ENCODE measurements at regions not wholly inside any gene's neighbourhood (a gene's known extent, or its start where the extent isn't known, plus 50 kb on each side); places are given as distances from the start of the nearest gene placed in this dataset.
A peak's percentile ranks its signal among the peaks of the same experiment; 100 is the strongest.

DNA sequence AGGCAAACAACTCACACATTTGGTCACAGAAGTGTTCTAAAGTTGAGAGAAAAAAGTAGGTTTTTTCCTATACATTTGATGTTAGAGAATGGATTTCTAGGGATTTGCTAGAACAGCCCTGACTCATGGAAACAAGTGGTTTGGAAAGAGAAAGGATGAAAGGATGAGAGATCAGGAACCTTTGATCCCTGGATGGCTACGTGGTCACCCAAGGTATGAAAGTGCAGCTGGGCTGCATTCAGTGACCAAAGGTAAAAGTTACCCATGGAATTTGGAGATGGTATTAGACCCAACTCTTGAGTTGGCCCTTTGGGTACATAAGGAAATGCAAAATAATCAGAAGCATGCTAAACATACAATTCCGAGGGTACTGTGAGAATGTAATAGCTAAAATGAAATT, 61.3 kb upstream of the SPIN1 start:
- DNase-seq (ENCODE audit: low read depth): no peak

DNA sequence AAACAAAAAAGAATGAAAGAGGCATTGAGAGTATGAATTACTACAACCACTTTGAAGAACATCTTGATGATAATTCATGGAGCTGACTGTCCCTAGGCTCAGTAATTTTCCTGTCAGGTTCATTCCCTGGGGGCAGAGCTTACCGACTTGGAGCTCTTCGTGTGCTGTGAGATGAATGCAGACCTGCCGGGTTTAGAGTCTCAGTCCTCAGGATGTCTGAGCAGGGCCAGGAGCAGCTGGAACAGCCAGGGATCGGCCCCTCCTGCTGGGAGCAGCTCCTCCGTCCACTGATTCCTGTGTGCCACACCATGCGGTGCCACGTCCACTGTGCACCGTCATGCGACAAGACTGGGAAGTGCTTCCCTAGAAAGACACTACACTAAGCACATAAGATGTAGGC, 62.2 kb upstream of the SPIN1 start:
- DNase-seq (ENCODE audit: low read depth): no peak

DNA sequence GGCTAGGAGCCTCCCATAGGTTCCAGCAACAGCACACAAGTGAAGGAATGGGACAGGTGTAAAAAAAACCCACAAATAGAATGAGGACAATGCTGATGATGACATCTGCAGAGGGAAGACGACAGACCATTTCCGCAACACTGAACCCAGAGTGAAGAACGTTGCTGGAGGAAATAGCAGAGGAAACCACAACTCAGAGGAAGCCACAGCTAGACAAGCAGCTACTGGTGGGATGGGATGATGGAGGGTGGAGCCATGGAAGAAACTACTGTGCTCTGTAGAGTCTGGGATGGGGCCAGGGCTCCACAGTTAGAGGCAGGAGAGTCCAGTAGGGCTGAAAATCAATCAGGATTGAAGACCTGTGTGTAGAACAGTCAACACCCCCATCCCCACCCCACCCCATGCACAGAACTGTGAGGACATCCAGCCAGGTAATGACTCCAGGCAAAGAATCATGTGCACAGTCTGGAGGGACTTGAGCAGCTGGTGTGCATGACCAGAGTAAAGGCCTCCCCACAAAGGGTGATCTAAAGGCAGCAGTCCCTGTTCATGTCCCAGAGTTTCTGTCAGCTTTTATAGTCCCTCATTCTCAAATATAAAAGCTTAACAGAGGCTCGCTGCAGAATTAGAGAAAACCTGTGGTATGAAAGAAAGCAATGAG, 65.2 kb upstream of the SPIN1 start:
- DNase-seq (ENCODE audit: low read depth): peak; percentile 79

DNA sequence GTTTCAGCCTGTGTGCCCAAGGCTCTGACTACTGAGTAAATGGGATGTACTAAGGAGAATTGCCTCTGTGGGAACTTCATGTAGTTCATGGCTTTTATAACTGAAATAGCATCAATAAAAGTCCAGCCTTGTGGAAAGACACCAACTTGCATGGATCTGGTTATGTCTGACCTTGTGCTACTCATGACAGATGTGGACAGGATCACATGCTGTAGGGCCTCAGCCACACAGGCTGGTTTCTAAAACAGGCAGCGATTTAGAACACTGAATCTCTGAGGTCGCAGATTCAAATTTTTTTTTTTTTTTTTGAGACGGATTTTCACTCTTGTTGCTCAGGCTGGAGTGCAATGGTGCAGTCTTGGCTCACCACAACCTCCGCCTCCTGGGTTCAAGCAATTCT, 66.5 kb upstream of the SPIN1 start:
- DNase-seq (ENCODE audit: low read depth): no peak

DNA sequence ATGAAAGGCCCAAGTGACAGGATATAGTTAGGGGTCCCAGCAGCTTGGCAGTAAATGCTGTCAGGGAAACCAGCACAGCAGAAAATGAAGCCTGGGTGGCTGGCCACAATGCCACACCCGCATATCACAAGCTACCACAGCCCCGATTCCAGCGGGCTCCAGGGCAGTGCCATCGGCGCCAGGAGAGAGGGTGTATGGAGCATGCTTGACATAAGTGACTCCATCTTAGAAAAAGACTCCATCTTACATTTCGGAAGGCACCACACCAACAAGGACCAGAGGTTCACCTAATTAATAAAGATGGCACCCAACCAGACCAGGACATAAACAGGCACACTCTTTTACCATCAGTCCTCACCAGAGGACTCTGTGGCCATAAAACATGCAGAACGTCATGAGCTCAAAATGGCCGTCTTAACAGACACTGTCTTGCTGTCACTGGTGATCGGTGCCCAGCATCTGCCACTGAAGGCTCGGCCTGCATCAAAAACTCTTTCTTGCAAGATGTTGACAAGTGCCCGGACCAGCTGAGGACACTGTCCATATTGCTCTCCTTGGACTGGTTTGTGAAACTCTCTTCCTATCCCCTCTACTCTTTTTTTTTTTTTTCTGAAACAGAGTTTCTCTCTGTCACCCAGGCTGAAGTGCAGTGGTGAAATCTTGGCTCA, 67.4 kb upstream of the SPIN1 start:
- no peak for DNase-seq (ENCODE audit: low read depth)

DNA sequence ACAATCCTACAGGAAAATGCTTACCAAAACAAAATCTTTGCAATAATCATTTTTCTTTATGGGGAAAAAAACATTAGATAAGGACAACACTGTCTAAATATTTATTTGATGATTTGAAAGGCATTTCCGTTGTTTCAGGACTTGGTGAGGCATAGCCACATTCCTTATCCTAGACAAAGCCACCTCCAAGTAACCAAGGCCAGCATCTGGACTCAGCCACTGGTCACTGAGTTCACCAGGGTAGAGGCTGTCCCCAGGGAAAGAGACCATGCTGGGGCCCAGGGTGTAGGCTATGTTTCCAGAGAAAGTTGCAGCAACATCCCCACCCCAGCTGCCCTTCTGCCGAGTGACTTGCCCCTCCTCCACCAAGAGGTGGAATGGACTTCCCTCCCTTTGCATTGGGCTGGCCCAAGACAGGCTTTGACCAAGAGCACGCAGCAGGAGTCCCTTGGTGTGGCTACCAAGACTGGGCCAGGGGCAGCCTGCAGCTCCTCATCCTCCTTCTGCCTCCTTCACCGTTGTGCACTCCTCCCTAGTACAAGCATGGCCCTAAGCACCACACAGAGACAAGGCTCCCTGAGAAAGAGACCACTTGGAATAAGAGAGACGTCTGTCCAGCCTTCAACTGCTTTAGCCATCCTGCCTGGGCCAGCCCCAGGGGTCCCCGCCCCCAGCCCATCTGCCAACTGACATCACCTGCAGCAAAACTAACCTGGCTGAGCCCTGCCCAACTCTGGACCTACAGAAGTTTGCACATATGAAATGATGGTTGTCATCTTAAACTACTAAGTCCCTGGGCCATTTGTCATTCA, 68.1 kb upstream of the SPIN1 start:
- DNase-seq (ENCODE audit: low read depth): peak; percentile 64

DNA sequence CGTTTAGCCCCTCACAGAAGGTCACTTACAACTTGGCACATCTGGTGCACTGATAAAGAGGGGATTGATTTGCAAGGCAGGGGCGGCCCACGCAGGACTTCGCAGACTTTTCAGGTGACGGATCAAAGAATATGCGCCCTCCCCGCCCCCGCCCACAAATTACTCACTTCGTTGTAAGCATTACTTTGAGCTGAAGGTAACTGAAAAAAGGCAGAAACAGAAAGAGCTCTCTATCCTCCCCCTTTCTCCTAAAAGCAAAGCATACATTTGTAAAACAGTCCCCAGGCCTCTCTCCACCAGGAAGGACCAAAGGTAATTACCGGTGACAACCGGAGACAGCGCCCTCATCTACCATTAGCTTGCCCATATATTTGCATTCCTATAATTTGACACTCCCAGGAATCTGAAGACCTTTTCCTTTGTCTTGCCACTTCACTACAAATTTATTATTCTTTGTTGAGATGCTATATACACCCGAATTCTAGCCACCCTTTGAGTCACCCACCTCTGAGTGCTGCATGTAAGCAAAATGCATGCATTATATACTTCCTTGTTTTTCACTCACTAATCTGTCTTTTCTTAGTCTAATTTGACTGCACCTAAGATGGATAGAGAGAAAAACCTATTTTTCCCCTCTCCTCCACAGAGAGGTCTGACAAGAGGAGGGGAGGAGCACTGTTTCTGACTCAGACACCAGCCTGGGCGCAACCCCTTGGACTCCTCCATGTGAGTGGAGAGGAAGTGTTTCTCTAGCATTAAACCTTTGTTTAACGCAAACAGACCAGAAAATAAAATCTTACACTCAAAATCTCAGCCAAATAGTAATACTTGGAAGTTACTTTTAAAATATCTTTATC, 74.7 kb upstream of the SPIN1 start:
- no peak for DNase-seq (ENCODE audit: low read depth)

DNA sequence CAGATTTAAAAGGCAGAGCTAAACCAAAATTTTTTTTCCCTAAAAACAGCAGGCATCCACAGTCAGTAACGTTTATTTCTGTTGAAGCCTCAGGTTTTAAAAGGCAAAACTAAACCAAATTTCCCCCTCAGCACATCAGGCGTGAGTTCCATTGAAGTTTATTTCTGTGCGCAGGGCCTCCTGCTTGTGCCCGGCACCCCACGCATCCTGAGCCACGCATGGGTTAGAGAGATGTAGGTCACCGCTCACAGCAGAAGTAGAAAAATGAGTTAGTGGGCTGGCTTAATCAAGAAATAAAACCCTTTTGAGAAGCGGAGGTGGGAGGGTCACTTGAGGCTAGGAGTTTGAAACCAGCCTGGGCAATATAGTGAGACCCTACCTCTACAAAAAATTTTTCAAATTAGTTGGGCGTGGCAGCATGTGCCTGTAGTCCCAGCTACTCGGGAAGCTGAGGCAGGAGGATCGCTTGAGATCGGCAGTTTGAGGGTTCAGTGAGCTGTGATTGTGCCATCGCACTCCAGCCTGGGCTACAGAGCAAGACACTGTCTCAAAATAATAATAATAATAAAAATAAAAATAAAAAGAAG, 75.6 kb upstream of the SPIN1 start:
- no peak for DNase-seq (ENCODE audit: low read depth)

DNA sequence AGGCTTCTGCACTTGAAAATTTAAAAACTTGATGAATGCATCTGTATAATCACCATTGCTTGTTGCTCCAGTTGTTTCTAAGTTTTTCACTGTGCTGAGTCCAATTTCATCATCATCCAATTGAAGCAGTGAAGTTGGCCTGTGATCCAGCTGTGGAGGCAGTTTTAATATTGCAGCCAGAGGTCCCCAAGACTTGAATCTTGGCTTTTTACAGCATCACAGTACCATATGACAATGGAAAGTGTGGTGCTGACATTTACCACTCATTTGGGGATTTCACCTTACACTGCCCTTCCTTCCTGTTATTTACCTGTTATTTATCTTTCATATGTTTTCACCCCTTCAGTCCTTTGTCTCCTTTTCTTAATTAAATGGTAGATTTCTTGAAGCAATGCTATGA, 76.2 kb upstream of the SPIN1 start:
- no peak for DNase-seq (ENCODE audit: low read depth)

DNA sequence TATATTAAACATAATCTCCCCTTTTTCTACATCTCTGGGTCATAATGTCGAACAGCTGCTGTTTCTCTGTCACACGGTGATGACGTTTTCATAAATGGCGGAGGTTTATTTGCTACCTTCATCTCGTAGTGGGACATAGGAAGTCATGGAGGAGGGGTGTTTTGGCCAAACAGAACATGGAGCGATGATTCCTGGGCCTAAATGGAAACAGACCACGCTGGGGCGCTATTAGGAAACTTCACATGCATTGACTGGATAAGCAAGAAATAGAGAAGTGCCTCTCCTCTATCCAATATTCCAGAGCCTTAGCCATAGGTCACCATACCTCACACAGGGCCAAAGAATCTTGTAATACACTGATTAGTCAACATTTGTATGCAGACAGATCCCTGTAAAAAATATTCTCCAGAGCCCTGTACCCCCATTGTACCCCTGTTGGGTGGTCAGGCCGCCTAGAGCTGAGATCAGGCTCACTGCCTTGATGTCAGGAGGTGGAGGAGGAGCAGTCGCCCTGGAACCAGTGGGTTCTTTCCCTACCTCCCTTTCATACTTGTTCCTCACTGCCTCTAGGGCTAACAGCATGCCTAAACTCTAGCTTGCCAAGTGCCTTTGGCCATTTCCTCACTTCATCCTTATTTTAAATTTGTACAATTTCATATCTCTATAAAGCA, 77.8 kb upstream of the SPIN1 start:
- DNase-seq (ENCODE audit: low read depth): no peak

DNA sequence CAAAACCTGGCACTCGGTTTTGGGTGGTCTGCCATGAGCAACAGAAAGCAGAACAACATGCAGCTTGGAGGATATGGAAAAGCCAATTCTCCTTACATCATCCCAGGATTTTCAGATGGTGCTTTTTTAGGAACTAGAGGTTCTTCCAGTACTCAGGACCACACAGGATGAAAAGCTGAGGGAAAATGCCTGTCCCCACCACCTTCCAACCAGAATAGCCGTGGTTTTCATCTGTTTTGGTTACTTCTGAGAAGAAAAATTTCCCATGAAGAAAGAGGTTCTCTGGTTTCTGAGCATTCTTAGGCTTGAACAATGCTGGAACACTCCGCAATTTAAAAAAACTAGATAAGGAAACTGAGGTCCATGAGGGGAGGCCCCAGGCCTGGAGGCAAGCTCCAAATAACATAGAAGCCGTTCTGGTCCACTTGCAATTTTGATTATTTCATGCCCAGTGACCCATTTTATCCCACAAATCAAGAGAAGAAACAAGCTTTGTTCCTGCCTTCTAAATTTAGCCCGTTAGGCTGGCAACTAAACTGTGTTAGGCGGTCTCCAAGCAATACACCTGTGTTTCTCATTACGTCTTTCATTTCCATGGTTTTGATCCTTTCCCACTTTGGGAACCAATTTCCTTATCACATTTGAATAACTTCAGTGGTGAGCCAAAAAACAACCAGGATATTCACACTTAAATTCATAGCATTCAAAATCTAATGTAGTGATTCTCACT, 79.2 kb upstream of the SPIN1 start:
- no peak for DNase-seq (ENCODE audit: low read depth)

DNA sequence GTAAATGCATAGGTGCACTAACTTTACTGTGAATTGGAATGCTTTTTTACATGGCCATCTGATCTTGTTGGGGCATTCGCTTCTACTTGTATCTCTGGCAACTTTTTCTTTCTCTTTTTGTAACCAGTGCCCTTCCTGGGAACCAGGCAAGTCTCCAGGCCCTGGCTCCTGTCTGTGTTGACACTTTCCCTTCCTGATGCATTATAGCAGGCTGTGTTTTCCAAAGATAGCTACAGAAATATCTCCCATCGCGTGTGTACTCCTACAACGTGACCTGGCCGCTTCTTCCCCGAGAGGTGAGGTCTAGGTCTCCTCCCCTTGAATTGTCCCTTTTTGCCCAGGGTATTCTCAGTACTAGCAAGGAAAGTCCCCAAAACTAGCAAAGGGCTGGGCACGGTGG, 81.1 kb upstream of the SPIN1 start:
- DNase-seq (ENCODE audit: low read depth): no peak

DNA sequence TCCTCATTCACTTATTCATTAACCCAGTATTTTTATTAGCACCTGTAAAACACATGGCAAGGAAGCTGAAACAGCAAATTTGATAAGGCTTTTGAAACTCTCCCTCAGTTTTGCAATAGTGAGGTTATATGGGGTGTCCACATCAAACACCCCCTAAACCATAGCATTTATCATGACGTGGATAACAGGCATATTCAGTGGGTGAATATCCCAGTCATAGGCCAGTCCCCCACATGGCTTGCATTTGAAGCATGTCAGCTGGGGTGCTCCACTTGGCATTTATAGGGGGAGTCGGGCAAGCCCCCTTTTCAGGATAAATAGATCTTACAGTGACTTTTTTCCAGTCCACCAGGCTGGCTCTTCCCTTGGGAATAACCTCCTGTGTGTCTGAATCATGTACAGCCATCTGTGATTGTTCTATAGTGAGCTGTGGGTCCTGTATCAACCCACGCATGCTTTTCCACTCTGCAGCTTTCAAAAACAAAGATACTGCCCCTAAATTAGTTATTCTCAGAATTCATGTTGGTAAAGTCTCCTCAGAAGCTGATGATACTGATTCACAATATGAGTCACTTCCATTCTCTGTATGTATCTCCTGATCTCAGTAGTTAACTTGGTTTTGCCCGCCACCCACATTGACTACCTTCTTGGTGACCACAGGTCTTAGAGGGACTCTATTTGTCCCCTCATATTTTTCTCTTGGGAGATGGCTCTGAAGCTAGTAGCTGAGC, 84.4 kb upstream of the SPIN1 start:
- peak; percentile 47 for DNase-seq (ENCODE audit: low read depth)

DNA sequence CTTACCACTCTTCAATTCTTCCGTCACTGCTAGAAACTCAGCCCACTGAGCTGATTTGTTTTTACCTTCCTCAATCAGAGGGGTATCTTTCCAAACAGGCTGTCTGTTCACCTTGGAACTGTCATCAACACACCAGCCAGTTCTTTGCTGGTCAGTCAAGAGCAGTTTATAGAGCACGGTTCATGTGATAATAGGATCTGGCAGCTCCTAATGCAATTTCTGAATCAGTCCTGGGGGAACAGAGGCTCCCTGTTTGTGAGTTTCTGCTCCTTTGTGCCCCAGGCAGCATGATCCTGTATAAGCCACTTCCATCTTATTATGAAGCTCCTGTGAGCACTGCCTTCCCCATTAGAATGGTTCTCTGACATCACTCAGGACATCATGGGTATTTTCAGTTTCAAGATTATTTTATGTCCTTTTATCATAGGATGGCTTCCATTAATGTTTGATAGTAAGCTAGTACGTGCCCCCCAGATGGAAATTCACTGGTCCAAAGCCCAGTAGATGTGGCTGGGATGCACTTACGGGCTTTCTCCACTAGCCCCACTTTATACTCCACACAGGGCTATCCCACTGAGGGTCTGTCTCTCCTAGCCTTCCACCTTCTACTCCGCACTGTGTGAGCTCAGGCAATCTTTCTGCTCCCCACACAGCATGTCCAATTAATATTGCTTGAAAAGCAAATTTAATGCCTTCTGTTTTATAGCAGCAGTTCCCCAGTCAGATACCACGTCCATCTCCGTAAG, 85.5 kb upstream of the SPIN1 start:
- DNase-seq (ENCODE audit: low read depth): no peak

DNA sequence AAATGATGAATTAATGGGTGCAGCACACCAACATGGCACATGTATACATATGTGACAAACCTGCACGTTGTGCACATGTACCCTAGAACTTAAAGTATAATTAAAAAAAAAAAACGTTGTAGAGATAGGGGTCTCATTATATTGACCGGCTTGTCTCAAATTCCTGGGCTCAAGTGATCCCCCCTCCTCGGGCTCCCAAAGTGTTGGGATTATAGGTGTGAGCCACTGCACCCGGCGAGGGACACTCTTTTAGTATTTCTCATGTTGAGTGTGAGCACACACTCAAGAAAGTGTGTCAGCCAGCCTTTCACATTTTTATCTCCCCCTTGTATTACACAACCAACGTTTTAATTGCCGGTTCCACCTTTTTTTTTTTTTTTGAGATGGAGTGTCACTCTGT, 87.7 kb upstream of the SPIN1 start:
- DNase-seq (ENCODE audit: low read depth): no peak

DNA sequence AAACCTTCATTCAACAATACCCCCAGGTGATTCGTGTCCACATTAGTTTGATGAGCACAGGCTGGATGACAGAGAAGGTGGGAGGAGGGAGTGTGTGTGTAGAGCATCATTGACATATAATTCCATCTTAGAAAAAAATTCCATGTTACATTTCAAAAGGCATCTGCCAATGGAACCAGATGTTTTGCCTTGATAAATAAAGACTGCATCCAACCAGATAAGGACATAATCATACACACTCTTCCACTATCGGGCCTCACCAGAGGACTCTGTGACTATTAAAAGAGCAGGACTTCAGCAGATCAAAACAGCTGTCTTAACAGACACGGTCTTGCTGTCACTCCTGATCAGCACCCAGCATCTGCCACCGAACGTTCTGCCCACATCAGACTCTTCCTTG, 96.4 kb upstream of the SPIN1 start:
- no peak for DNase-seq (ENCODE audit: low read depth)

DNA sequence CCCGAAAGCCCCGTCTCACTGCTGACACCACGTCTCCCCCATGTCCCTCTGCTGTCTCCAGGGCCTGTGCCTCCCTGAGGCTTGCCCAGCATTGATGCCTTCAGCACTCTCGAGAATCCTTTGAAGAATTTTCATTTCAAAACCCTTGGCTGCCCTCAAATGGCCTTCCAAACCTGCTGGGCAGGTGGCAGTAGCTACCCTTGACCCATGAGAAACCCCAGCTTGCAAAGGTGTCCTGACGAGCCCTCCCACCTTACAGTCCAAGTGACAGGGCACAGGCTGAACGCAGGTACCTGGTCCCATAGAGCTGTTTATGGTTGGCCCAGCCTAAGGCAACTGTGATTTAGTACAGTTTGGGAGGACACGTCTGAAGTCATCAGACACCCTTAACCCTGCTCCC, 97.2 kb upstream of the SPIN1 start:
- DNase-seq (ENCODE audit: low read depth): no peak

DNA sequence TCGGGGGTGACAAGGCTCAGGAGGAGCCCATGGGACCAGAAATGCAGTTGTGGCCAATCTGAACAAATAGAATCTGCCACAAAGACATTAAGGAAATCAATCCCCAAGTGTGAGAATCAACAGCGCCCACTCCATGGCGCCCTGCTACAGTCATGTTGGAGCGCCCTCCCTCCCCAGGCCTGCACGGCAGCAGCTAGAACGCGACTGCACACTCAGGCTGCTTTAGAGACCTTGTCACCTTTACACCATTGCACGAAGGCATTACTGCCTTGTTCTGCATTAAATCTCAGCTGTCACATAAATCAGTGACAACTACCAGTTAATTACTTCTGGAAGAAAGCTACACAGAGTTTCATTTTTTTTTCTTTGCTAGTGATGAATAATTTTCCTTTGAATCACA, 98.7 kb upstream of the SPIN1 start:
- no peak for DNase-seq (ENCODE audit: low read depth)

DNA sequence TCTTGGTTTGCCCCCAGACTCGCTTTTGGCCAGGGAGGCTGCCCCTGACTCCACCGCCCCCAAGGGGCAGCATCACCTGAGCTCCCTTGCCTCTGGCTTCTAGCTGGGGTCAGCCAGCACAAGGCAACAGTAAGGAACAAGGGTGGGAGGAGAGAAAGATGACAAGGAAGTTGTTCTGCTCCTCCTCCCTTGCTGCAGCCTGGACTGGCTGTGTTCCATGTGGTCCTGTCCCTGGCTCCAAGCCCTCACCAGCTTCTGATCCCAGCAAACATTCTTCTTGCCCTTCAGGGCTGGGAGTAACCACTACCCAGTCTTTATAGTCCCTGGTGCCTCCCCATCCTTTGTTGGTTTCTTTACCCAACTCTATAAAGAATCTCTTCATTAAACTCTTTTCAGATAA, 100.3 kb upstream of the SPIN1 start:
- DNase-seq (ENCODE audit: low read depth): peak; percentile 42
